ES-I3 (cell line): ENCODE measurements at regions not wholly inside any gene's neighbourhood (a gene's known extent, or its start where the extent isn't known, plus 50 kb on each side); places are given as distances from the start of the nearest gene placed in this dataset.

Experiments
- H3K36me3 ChIP-seq: 2 replicates; pipeline ENCODE4 v1.6.1; 2013; ENCODE audit warnings: mild to moderate bottlenecking, low read length, control low read depth, moderate library complexity; ENCODE audit not compliant: insufficient read depth
- H3K4me1 ChIP-seq: 2 replicates; pipeline ENCODE4 v1.6.1; 2013; ENCODE audit warnings: mild to moderate bottlenecking, control low read depth, low read length; ENCODE audit not compliant: insufficient read depth
- H3K9ac ChIP-seq: 2 replicates; pipeline ENCODE4 v1.6.1; 2013; ENCODE audit warnings: low read depth, mild to moderate bottlenecking, low read length, moderate library complexity
- H3K9me3 ChIP-seq: 2 replicates; pipeline ENCODE4 v1.6.1; 2013; ENCODE audit warnings: mild to moderate bottlenecking, low read length, moderate library complexity; ENCODE audit not compliant: control insufficient read depth, insufficient read depth

DNA sequence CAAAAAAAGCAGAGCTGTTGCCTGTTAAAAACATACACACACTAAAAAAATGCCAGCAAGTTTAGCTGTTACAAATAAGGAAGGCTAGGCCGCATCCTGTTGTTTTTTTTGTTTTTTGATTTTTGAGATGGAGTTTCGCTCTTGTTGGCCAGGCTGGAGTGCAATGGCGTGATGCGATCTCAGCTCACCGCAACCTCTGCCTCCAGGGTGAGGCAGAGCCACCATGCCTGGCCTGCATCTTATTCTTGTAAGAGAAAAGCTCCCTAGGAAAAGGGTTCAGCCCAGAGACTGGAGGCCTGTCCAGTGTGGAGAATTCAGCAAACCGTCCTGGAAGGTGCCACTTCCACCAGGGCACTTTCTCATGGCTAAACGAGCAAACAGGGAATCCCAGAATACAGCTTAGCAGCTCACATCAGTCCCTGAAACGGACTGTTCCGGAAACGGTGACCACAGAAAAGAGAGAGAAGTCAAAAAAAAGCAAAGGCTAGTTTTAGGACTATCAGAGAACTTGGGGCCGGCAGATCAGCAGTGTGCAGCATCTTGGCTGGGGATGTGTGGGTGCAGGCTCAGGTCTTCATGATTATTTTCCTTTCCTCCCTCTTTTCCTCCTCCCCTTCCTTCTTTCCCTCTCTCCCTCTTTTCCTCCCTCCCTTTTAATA is 283.6 kb downstream of the AJAP1 start:
- no peaks in the 10 kb centered on the region for H3K9me3 ChIP-seq
- H3K9ac ChIP-seq: no peak overlapping the region
- H3K4me1 ChIP-seq: no peaks in the 10 kb centered on the region
- no peaks in the 10 kb centered on the region for H3K36me3 ChIP-seq

DNA sequence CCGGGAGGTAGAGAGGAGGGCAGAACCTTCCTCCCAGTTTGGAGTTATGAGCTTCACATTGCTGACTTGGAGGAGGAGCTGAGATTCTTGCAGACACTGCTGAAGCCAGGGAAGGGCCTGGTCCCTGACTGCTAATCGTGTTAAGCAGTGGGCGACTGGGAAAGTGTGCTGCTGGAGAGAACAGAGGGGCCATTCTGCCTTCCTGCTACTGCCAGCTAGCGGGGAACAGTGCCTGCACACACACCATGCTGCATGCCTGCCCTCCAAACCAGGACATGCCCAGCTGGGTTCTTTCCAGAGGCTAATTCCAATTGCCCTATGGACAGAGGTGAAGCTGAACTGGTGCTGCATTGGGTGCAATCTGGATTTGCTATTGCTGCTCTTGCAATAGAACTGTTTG is 281.4 kb downstream of the AJAP1 start:
- Histone ChIP-seq H3K4me1 (0 out of 2 replicates have a peak, but pooled peaks cover 7% of the 10 kb centered on the region), H3K36me3 (no peaks in the 10 kb centered on the region), H3K9me3 (no peaks in the 10 kb centered on the region), H3K9ac (no peak overlapping the region)

DNA sequence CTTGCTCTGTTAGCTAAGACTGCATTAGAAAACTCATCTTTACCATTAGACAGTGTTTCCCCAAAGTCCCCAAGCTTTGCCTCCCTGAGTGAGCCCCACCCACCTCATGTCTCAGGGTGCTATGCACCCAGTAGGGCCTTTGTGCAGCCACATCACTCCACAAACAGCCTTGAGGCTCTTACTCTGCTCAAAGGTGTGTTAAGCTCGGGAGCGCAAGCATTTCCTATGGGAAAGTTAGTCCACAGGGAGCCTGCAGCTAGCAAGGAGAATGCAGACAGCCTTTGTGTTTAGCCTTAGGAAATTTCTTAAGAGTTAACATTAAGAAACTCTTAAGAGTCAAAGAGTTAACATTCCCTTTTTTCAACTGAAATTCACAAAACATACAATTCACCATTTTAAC is 278.8 kb downstream of the AJAP1 start:
- H3K9ac ChIP-seq: no peak overlapping the region
- H3K9me3 ChIP-seq: no peaks in the 10 kb centered on the region
- no peaks in the 10 kb centered on the region for H3K36me3 ChIP-seq
- 0 out of 2 replicates have a peak, but pooled peaks cover 7% of the 10 kb centered on the region for H3K4me1 ChIP-seq

DNA sequence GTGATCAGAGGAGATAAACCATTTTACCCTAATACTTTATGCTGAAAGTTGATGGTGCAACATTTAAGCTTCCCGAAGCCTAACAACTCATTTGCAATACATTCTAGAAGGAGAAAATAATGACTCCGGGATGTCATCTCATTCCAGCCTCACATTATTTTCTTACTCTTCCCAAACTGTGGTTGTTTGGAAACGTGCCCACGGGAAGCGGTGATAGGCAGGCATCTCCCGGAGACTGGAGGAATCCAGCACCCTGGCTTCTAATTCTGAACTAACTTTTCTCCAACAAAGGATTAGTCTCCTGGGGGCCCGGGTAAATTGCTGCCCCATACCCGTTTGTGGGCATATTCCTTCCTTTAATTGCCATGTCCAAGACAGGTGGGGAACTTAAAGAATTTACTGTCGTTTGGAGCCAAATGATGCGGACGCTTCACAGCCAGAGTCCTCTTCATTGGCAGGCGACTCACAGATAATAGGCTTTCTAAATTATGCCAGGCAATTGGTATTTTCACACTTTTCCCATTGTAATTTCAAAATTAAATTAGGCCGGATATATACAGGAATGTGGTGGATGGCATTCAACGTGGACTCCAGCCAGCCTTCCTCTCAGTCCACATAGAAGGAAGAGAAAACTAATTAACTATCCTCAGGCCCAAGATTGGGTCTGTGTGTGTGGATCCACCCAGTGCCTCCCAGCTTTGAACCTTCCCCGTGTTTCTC is 278.1 kb downstream of the AJAP1 start:
- no peaks in the 10 kb centered on the region for H3K9me3 ChIP-seq
- H3K9ac ChIP-seq: no peak overlapping the region
- H3K36me3 ChIP-seq: no peaks in the 10 kb centered on the region
- 0 out of 2 replicates have a peak, but pooled peaks cover 7% of the 10 kb centered on the region for H3K4me1 ChIP-seq

DNA sequence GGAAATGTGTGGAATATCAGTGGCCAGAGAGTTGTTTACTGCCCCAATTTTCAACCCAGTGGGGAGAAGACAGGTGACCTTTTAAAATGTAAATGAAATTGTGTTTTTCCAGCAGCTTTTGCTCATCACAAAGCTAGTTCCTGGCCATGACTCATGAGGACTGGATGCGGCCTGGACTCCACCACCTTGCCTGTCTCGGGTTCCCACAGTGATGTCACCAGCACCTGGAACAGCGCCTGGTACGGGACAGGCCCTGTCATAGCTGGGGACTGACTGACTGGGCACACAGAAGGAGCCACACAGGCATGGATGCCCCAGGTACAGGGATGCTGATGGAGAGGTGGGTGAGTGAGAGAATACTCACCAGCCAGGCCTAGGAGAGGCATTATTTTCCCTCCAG is 277.1 kb downstream of the AJAP1 start:
- no peaks in the 10 kb centered on the region for H3K9me3 ChIP-seq
- no peaks in the 10 kb centered on the region for H3K36me3 ChIP-seq
- H3K9ac ChIP-seq: no peak overlapping the region
- H3K4me1 ChIP-seq: 0 out of 2 replicates have a peak, but pooled peaks cover 7% of the 10 kb centered on the region

DNA sequence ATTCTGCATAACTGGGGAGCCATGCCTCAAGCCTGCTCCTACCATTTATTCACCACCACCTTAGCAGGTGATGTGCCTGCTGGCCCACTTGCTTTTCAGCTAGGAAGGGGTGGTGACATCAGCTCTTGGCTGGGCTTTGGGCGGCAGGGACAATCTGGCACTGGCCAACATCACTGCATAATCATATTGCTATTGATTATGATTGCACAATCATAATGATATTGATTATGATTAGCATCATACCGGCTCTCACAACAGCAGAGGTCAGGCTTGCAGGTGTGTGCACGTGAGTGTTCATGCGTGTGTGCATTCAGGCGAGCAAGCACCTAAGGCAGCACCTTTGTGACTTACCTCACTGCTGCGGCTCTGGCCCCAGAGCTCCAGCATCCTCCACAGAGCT is 273.8 kb downstream of the AJAP1 start:
- H3K4me1 ChIP-seq: 0 out of 2 replicates have a peak, but pooled peaks cover 7% of the 10 kb centered on the region
- H3K9ac ChIP-seq: no peak overlapping the region
- H3K9me3 ChIP-seq: no peaks in the 10 kb centered on the region

DNA sequence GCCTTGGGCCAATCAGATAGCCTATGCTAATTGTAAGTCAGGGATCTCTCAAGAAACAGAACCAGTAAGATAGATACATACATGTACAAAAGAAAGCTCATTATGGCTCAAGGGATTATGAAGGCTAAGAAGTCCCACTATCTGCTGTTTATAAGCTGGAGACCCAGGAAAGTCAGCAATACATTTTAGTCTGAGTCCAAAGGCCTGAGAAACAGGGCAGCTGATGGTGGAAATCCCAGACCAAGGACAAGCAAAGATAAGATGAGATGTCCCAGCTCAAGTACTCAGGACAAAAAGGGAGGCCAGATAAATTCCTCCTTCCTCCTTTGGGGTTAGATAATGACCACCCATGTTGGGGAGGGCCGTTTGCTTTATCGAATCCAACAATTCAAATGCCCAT is 269.9 kb downstream of the AJAP1 start:
- no peak overlapping the region for H3K9ac ChIP-seq
- no peaks in the 10 kb centered on the region for H3K36me3 ChIP-seq
- no peaks in the 10 kb centered on the region for H3K4me1 ChIP-seq
- no peaks in the 10 kb centered on the region for H3K9me3 ChIP-seq

More for the DNA sequence above, 273.8 kb downstream of the AJAP1 start:
- H3K36me3 ChIP-seq: no peaks in the 10 kb centered on the region

DNA sequence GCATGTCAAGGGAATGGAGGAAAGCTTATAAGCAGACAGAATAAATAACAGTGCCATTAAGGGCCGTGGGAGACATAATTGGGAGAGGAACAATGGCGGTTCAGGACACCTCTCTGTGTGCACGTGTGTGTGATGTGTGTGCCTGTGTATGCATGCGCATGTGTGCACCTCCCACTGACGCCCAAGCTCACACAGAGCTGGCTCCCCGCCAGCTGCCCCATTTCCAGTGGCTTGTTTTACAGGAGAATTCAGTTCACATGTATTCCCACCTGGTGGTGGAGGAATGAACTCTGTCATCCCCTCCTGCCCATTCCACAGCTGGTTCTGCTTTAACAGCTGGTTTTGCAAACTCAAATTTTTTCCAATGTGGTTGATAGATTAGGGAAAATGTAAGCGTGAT is 262.2 kb downstream of the AJAP1 start:
- Histone ChIP-seq H3K9ac (no peak overlapping the region), H3K4me1 (no peaks in the 10 kb centered on the region), H3K36me3 (no peaks in the 10 kb centered on the region), H3K9me3 (no peaks in the 10 kb centered on the region; the same call in 1 of the 2 replicates)

DNA sequence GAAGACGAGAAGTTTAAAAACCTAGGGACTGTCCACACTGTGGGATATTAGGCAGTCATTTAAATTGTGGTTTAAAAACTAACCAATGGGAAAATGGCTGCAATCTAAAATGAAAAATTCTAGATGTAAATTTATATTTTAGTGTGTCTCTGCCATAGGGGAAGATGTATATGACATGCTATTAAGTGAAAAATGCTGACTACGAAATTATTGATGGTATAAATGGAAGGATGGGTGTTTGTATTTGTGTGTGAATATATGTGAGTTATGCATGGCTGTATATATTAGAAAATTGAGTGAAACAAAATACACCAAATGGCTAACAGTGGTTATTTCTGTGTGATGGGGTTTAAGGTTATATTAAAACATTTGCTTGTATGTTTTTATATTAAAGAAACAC is 260.7 kb downstream of the AJAP1 start:
- Histone ChIP-seq H3K9me3 (no peaks in the 10 kb centered on the region; the same call in 1 of the 2 replicates), H3K36me3 (no peaks in the 10 kb centered on the region), H3K4me1 (no peaks in the 10 kb centered on the region), H3K9ac (no peak overlapping the region)

DNA sequence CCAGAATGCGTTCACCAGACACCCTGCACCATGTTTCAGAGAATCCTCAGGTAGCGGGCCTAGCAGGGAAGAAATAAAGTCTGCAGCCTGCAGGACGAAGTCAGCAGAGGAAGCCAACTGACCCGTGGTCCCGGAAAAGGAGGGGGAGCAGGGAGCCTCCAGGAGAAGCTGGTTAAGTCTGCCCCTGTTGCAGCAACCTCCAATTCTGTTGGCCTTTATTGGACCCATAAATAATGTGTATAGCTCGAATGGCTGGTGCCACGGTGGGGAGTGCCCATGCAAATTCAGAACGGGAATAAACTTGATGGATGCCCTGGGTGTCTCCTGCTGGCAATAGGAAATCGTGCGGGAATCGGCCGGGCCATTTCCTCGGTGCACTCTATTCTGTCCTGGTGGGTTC is 254.1 kb downstream of the AJAP1 start:
- Histone ChIP-seq H3K9ac (no peak overlapping the region), H3K4me1 (no peaks in the 10 kb centered on the region), H3K9me3 (no peaks in the 10 kb centered on the region), H3K36me3 (no peaks in the 10 kb centered on the region)

DNA sequence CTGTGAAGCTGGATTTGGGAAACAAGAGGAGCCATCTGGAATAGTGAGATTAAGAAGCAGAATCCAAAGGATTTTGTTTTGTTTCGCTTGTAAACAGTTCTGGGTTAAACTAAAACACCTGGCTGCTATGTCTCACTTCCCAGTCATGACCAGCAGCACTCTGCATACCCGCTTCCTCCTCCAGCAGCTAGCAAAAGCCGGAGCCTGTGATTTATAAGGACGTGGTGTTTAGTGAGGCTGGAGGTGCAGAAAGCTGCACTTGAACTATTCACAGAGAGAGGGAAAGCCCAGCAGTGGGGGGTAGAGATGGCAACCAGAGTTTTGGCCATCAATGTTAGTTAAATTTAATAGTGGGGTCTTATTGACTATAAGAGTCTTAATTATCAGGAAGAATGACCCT is 240.2 kb downstream of the AJAP1 start:
- Histone ChIP-seq H3K9ac (no peak overlapping the region), H3K4me1 (0 out of 2 replicates have a peak, but pooled peaks cover 3% of the 10 kb centered on the region), H3K9me3 (no peaks in the 10 kb centered on the region), H3K36me3 (no peaks in the 10 kb centered on the region)

DNA sequence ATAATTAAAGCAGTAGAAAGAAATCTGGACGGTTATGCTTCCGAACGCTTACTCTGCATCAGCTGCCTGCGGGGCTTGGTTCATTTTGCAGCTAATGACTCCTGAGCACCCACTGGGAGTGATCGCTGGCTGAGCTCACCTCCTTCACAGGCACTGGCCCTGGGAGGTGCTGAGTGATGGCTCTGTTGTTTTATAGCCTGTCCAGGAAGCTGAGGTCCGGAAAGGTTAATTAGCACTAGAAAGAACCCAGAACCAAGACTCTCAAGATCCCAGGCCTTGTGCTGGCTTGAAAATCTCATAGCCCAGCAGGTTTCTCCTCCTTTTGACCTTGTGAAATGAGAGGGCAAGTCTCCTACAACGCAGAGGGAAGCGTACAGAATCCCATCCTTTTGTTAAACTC is 226.2 kb downstream of the AJAP1 start:
- Histone ChIP-seq H3K36me3 (no peaks in the 10 kb centered on the region), H3K9ac (no peak overlapping the region), H3K4me1 (no peaks in the 10 kb centered on the region), H3K9me3 (peaks cover 5% of the 10 kb centered on the region; the same call in 1 of the 2 replicates)

DNA sequence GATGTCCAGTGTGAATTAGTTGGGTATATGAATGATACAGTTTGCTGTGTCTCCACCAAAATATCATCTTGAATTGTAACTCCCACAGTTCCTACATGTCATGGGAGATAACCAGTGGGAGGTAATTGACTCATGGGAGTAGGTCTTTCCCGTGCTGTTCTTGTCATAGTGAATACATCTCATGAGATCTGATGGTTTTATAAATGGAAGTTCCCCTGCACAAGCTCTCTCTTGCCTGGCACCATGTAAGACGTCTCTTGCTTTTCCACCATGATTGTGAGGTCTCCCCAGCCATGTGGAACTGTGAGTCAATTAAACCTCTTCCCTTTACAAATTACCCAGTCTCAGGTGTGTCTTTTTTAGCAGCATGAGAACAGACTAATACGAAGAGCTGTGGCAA is 223.0 kb downstream of the AJAP1 start:
- H3K9me3 ChIP-seq: no peaks in the 10 kb centered on the region
- H3K36me3 ChIP-seq: no peaks in the 10 kb centered on the region
- H3K4me1 ChIP-seq: no peaks in the 10 kb centered on the region
- H3K9ac ChIP-seq: no peak overlapping the region

DNA sequence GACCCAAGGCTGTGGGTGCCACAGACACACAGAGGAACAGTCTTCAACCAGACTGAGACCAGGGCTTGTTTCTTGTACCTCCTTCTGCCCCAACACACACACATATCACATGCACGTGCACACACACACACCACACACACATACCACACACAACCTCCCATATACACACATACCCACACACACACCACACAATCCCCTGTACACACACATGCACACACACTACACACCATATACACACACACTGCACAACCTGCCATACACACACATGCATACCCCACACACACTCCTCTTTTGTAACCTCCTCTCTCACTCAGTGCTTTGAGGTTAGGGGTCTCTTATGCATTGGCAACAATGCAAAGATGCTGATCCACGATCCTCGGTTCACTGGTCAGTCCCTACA is 217.0 kb downstream of the AJAP1 start:
- H3K36me3 ChIP-seq: no peaks in the 10 kb centered on the region
- no peaks in the 10 kb centered on the region for H3K4me1 ChIP-seq
- 0 out of 2 replicates have a peak, but pooled peaks cover 3% of the 10 kb centered on the region for H3K9me3 ChIP-seq
- H3K9ac ChIP-seq: no peak overlapping the region

DNA sequence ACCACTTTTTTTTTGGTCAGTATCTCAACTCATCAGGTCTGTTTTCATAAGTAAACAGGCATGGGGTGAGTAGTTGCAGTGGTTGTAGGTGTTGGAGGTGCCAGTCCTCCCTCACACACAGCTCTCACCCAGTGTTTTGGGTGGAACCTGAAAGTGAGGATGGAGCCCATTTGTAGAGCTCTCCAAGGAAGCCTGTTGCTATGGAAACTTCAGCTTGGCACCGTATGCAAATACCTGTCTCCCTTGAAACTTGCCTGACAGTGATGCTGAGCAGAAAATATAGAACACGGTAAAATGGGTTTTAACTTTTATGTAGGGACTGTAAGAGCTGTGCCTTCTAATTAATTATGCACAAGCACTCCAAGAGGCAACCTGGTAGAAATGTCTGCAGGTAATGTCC is 214.1 kb downstream of the AJAP1 start:
- Histone ChIP-seq H3K9me3 (0 out of 2 replicates have a peak, but pooled peaks cover 3% of the 10 kb centered on the region), H3K9ac (no peak overlapping the region), H3K4me1 (no peaks in the 10 kb centered on the region), H3K36me3 (no peaks in the 10 kb centered on the region)
